GM12878 (cell line): ENCODE measurements at regions not wholly inside any gene's neighbourhood (a gene's known extent, or its start where the extent isn't known, plus 50 kb on each side); places are given as distances from the start of the nearest gene placed in this dataset.

ENCODE experiments used
- ATAC-seq: fragments of 200-7000 bp; cut with Tn5 transposase; 3 replicates; pipeline ENCODE4 v1.9.1; 2020; ENCODE audit warnings: mild to moderate bottlenecking, moderate library complexity
- BruUV-seq: library from RNA; stranded (reverse); fragments of 400-500 nt; replicated peaks from 2 replicates; lab custom pipeline; 2021; lab: Mats Ljungman, UMichigan
- CTCF ChIA-PET: fragments of 300-600 bp; sonication (Branson Sonifier 250); formaldehyde crosslinking; extraction: SDS; loops from one replicate; lab custom pipeline; 2021; ENCODE audit warnings: inconsistent platforms; lab: Yijun Ruan, JAX
- POLR2A ChIA-PET: fragments of 350-600 bp; formaldehyde crosslinking; extraction: SDS; loops from one replicate; lab custom pipeline; 2021; ENCODE audit warnings: inconsistent platforms; lab: Charles Lee
- RAD21 ChIA-PET: fragments of 300-600 bp; sonication (Branson Sonifier 250); formaldehyde crosslinking; loops from one replicate; lab custom pipeline; 2023; ENCODE audit warnings: antibody characterized with exemption; ENCODE audit not compliant: unreplicated experiment; lab: Charles Lee
- SMC1A ChIA-PET: fragments of 300-600 bp; sonication (Branson Sonifier 250); formaldehyde crosslinking; loops from one replicate; lab custom pipeline; 2023; ENCODE audit not compliant: unreplicated experiment, uncharacterized antibody; lab: Charles Lee
- DNase-seq: peaks from one replicate; pipeline ENCODE4 v3.0.0-alpha.2; 2011; ENCODE audit warnings: low read depth, low spot score
- FAIRE-seq: peaks from 3 replicates; lab custom pipeline; 2011; peaks lifted over from hg19 to GRCh38; lab: Jason Lieb, UNC
- H2AFZ ChIP-seq: 2 replicates; pipeline ENCODE4 v1.6.0; 2011; ENCODE audit warnings: low read depth, low read length, control low read depth; ENCODE audit not compliant: control insufficient read depth
- H3K27ac ChIP-seq: 2 replicates; pipeline ENCODE4 v1.5.1; 2011; ENCODE audit warnings: control low read depth; ENCODE audit not compliant: control insufficient read depth, insufficient read depth
- H3K27me3 ChIP-seq, 2 experiments: replicated peaks in 1 of 2; 2 replicates each; pipeline versions ENCODE4 v1.6.0 to v1.6.1; 2011; ENCODE audit warnings: low read length in 1 of 2; ENCODE audit not compliant: control insufficient read depth in 2 of 2, insufficient read depth in 2 of 2
- H3K36me3 ChIP-seq, 2 experiments: 2 replicates each; pipeline ENCODE4 v1.5.1; 2011; ENCODE audit warnings: low read length in 1 of 2; ENCODE audit not compliant: control insufficient read depth in 2 of 2, insufficient read depth in 2 of 2
- H3K4me1 ChIP-seq: 2 replicates; pipeline ENCODE4 v1.6.1; 2011; ENCODE audit warnings: mild to moderate bottlenecking, low read length, moderate library complexity, mixed read lengths; ENCODE audit not compliant: control insufficient read depth, insufficient read depth
- H3K4me2 ChIP-seq: 2 replicates; pipeline ENCODE4 v1.6.0; 2011; ENCODE audit warnings: control low read depth; ENCODE audit not compliant: control insufficient read depth, insufficient read depth
- H3K4me3 ChIP-seq: fragments of 200-600 bp; sonication (generic); 2 replicates; pipeline ENCODE4 v1.5.1; 2016
- H3K79me2 ChIP-seq: 2 replicates; pipeline ENCODE4 v1.6.0; 2011; ENCODE audit warnings: low read length; ENCODE audit not compliant: control insufficient read depth, insufficient read depth
- H3K9ac ChIP-seq: 2 replicates; pipeline ENCODE4 v1.8.0; 2011; ENCODE audit warnings: low read length, control low read depth, mixed read lengths; ENCODE audit not compliant: control insufficient read depth, insufficient read depth
- H3K9me3 ChIP-seq: replicated peaks from 3 replicates; pipeline ENCODE4 v1.5.1; 2011; ENCODE audit warnings: mild to moderate bottlenecking, low read length; ENCODE audit not compliant: control insufficient read depth, insufficient read depth
- H4K20me1 ChIP-seq: 2 replicates; pipeline ENCODE4 v1.6.0; 2011; ENCODE audit not compliant: control insufficient read depth, insufficient read depth
- ATF7 ChIP-seq: fragments of 450-650 bp; IDR thresholded peaks from 2 replicates; pipeline ENCODE4 v1.6.1; 2016; ENCODE audit warnings: low read depth, mild to moderate bottlenecking
- BCL11A ChIP-seq: IDR thresholded peaks from 2 replicates; pipeline ENCODE4 v1.6.1; 2011; ENCODE audit warnings: low read depth, low read length
- CREM ChIP-seq: IDR thresholded peaks from 2 replicates; pipeline ENCODE4 v1.6.1; 2014; ENCODE audit warnings: antibody characterized with exemption, low read depth
- HCFC1 ChIP-seq: fragments of 150-350 bp; IDR thresholded peaks from 2 replicates; pipeline ENCODE4 v1.6.1; 2014; ENCODE audit warnings: low read length
- KLF5 ChIP-seq: fragments of 450-650 bp; IDR thresholded peaks from 2 replicates; pipeline ENCODE4 v1.6.1; 2014; ENCODE audit warnings: mild to moderate bottlenecking; ENCODE audit not compliant: partially characterized antibody
- MEF2A ChIP-seq: IDR thresholded peaks from 2 replicates; pipeline ENCODE4 v1.6.1; 2011; ENCODE audit warnings: low read depth, mild to moderate bottlenecking, low read length, moderate library complexity; ENCODE audit not compliant: insufficient read depth
- NR2C1 ChIP-seq: fragments of 450-650 bp; IDR thresholded peaks from 2 replicates; pipeline ENCODE4 v1.6.1; 2017; ENCODE audit warnings: antibody characterized with exemption, mild to moderate bottlenecking, moderate library complexity
- PAX5 ChIP-seq: IDR thresholded peaks from 2 replicates; pipeline ENCODE4 v1.6.1; 2011; ENCODE audit warnings: low read depth, low read length, borderline replicate concordance
- POLR2AphosphoS5 ChIP-seq: IDR thresholded peaks from 2 replicates; pipeline ENCODE4 v1.6.1; 2011; ENCODE audit warnings: mild to moderate bottlenecking, low read length, inconsistent platforms
- SREBF1 ChIP-seq: IDR thresholded peaks from 2 replicates; pipeline ENCODE4 v1.6.1; 2012; ENCODE audit warnings: mild to moderate bottlenecking, low read length
- TAF1 ChIP-seq: IDR thresholded peaks from 2 replicates; pipeline ENCODE4 v1.6.1; 2011; ENCODE audit warnings: mild to moderate bottlenecking, low read depth, low read length, borderline replicate concordance
- WGBS: methylation state at CpG from one replicate; pipeline ENCODE4 v1.1.6; 2016; ENCODE audit warnings: low lambda C conversion rate; ENCODE audit not compliant: insufficient replicate concordance, insufficient coverage; ENCODE audit errors: missing lambda C conversion rate; 5-methylcytosine and 5-hydroxymethylcytosine counted together
- in situ Hi-C: fragments of 300-500 bp; cut with MboI; formaldehyde crosslinking; loops from 9 replicates; pipeline ENCODE4 v1.14.3; 2018; ENCODE audit warnings: mixed read lengths
- intact Hi-C: fragments of 100-400 bp; cut with micrococcal nuclease; formaldehyde crosslinking; loops from one replicate; pipeline ENCODE4 v1.14.2; 2022; ENCODE audit not compliant: unreplicated experiment
- TF ChIP-seq, protein P1 (sequence below): fragments of 450-650 bp; IDR thresholded peaks from 2 replicates; pipeline ENCODE4 v1.6.1; 2017; ENCODE audit warnings: mild to moderate bottlenecking, low read depth, inconsistent platforms; ENCODE audit not compliant: poor library complexity, severe bottlenecking
- TF ChIP-seq, protein P2 (sequence below): IDR thresholded peaks from 2 replicates; pipeline ENCODE4 v1.6.1; 2011; ENCODE audit warnings: borderline replicate concordance, low read depth, mild to moderate bottlenecking, moderate library complexity, mixed read lengths, low read length; ENCODE audit not compliant: insufficient read depth; ENCODE audit errors: extremely low read length

DNA sequence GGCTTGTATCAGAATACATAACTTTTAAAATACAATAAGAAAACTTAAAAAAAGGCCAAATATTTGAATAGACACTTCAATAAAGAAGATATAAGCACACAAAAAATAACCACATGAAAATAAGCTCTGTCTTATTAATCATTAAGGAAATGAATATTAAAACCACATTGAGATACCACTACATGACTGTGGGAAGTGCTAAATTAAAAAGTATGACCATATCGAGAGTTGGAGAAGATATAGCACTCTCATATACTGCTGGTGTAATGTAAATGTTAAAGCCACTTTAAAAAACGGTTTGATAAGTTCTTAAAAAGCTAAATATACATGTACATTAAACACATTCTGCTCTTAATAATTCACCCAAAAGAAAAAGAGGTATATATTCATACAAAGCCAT is 104.6 kb upstream of the TRIB2 start:
- DNase-seq (no peak), ATAC-seq (no peak), FAIRE-seq (no peak)
- H3K79me2 ChIP-seq = no peaks in the 10 kb centered on the region
- H3K9ac ChIP-seq = no peak overlapping the region
- no peaks in the 10 kb centered on the region for H3K27me3 ChIP-seq
- no peak overlapping the region for H3K4me2 ChIP-seq
- no peak overlapping the region for H3K27ac ChIP-seq
- 17% methylated on average over 2 of the region's 2 CpGs for WGBS
- no peaks in the 10 kb centered on the region for H3K36me3 ChIP-seq
- ChIA-PET SMC1A (interaction anchor here (0.6 to 1.6 kb wide), 3 partner anchors 9 to 748 kb away, joined by 3 to 5 read pairs (median 3); no protein-coding TSS in a partner anchor), RAD21 (interaction anchor here (1.2 to 2.0 kb wide), 3 partner anchors 9 to 612 kb away, joined by 3 to 6 read pairs (median 3); partner anchors contain the start of gene TRIB2), CTCF (no interaction called here), POLR2A (no interaction called here)
- no TSS peak for BruUV-seq
- H3K9me3 ChIP-seq = no peaks in the 10 kb centered on the region
- in situ Hi-C loops = no loop called here
- no peaks in the 10 kb centered on the region for H3K4me1 ChIP-seq
- H3K4me3 ChIP-seq = no peak overlapping the region
- intact Hi-C loops = no loop called here
- no peak overlapping the region for H2AFZ ChIP-seq
- H4K20me1 ChIP-seq = no peaks in the 10 kb centered on the region
- no peak for TF ChIP-seq POLR2AphosphoS5
- no peak for TF ChIP-seq ATF7
- TF ChIP-seq, all 136 proteins: peak for 0

DNA sequence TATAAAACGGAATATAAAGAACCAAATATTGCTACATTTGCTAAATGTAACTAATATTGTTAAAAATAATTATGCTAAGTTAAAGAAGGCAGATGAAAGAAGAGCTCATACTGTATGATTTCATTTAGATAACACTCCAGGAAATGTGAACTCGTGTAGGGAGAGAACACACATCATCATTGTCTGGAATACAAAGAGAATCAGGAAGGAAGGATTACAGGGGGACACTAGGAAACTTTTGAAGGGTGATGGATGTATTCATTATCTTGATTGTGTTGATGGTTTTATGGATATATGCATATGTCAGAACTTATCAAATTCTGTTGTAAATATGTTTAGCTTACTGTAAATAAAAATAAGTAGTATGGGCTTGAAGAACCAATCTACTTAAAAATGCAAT is 104.1 kb upstream of the TRIB2 start:
- no peak overlapping the region for H3K27ac ChIP-seq
- DNase-seq (no peak), ATAC-seq (no peak), FAIRE-seq (no peak)
- H3K9ac ChIP-seq = no peak overlapping the region
- TF ChIP-seq HCFC1 (no peak), MEF2A (no peak), PAX5 (no peak), CREM (no peak), NR2C1 (no peak), ATF7 (no peak), KLF5 (no peak), SREBF1 (no peak), BCL11A (no peak), TAF1 (no peak)
- TF ChIP-seq, protein P1, sequence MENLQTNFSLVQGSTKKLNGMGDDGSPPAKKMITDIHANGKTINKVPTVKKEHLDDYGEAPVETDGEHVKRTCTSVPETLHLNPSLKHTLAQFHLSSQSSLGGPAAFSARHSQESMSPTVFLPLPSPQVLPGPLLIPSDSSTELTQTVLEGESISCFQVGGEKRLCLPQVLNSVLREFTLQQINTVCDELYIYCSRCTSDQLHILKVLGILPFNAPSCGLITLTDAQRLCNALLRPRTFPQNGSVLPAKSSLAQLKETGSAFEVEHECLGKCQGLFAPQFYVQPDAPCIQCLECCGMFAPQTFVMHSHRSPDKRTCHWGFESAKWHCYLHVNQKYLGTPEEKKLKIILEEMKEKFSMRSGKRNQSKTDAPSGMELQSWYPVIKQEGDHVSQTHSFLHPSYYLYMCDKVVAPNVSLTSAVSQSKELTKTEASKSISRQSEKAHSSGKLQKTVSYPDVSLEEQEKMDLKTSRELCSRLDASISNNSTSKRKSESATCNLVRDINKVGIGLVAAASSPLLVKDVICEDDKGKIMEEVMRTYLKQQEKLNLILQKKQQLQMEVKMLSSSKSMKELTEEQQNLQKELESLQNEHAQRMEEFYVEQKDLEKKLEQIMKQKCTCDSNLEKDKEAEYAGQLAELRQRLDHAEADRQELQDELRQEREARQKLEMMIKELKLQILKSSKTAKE = no peak
- TF ChIP-seq, protein P2, sequence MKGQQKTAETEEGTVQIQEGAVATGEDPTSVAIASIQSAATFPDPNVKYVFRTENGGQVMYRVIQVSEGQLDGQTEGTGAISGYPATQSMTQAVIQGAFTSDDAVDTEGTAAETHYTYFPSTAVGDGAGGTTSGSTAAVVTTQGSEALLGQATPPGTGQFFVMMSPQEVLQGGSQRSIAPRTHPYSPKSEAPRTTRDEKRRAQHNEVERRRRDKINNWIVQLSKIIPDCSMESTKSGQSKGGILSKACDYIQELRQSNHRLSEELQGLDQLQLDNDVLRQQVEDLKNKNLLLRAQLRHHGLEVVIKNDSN = no peak
- no peaks in the 10 kb centered on the region for H3K27me3 ChIP-seq
- in situ Hi-C loops (no loop called here), intact Hi-C loops (no loop called here)
- no peaks in the 10 kb centered on the region for H3K79me2 ChIP-seq
- BruUV-seq = no TSS peak
- H3K36me3 ChIP-seq = no peaks in the 10 kb centered on the region
- ChIA-PET CTCF (interaction anchor here (0.8 to 1.2 kb wide), 2 partner anchors 26 to 104 kb away, joined by 3 read pairs; partner anchors contain the start of gene TRIB2), SMC1A (interaction anchor here (0.5 to 1.6 kb wide), 7 partner anchors 9 to 748 kb away, joined by 3 to 5 read pairs (median 3); no protein-coding TSS in a partner anchor), POLR2A (no interaction called here), RAD21 (interaction anchor here (1.2 to 2.0 kb wide), 3 partner anchors 10 to 612 kb away, joined by 3 to 6 read pairs (median 3); partner anchors contain the start of gene TRIB2)
- H4K20me1 ChIP-seq = no peaks in the 10 kb centered on the region
- 17% methylated on average over 2 of the region's 2 CpGs for WGBS
- no peak overlapping the region for H3K4me2 ChIP-seq
- no peak overlapping the region for H2AFZ ChIP-seq
- no peaks in the 10 kb centered on the region for H3K4me1 ChIP-seq
- H3K4me3 ChIP-seq = no peak overlapping the region
- H3K9me3 ChIP-seq = no peaks in the 10 kb centered on the region
